ENCODE measurements at regions not wholly inside any gene's neighbourhood (a gene's known extent, or its start where the extent isn't known, plus 50 kb on each side); places are given as distances from the start of the nearest gene placed in this dataset.
A peak's percentile ranks its signal among the peaks of the same experiment; 100 is the strongest.
"Not testable (repeated sequence)": the region's sequence is repeated elsewhere in the genome, so short reads cannot be mapped to it uniquely, and the experiment has no call there.

- no peak for DNase-seq
Measured at GRCh38 chr2:43070030-43070429, 156.4 kb downstream of the ZFP36L2 start.

GRCh38 chr2:43068631-43069517, 157.5 kb downstream of the ZFP36L2 start:
- no peak for DNase-seq

GRCh38 chr2:43068041-43068533, 158.3 kb downstream of the ZFP36L2 start:
- no peak for DNase-seq

- DNase-seq, result no peak
Measured at GRCh38 chr2:43067254-43068040, 159.0 kb downstream of the ZFP36L2 start.

GRCh38 chr2:43066541-43067253, 159.7 kb downstream of the ZFP36L2 start:
- DNase-seq, result not testable (repeated sequence)

- no peak for DNase-seq
Measured at GRCh38 chr2:43065871-43066270, 160.5 kb downstream of the ZFP36L2 start.

- DNase-seq, result no peak
Measured at GRCh38 chr2:43065036-43065435, 161.4 kb downstream of the ZFP36L2 start.

- DNase-seq, result not testable (repeated sequence)
Measured at GRCh38 chr2:43063096-43063495, 163.3 kb downstream of the ZFP36L2 start.

GRCh38 chr2:43062058-43062457, 164.3 kb downstream of the ZFP36L2 start:
- DNase-seq, result no peak

GRCh38 chr2:43060390-43061016, 165.9 kb downstream of the ZFP36L2 start:
- no peak for DNase-seq

- DNase-seq, result peak; percentile 98
Measured at GRCh38 chr2:43059183-43059897, 167.1 kb downstream of the ZFP36L2 start.

GRCh38 chr2:43058726-43059110, 167.7 kb downstream of the ZFP36L2 start:
- DNase-seq, result no peak

- no peak for DNase-seq
Measured at GRCh38 chr2:43057742-43058725, 168.4 kb downstream of the ZFP36L2 start.

- DNase-seq, result no peak
Measured at GRCh38 chr2:43057026-43057741, 169.2 kb downstream of the ZFP36L2 start.

GRCh38 chr2:43055985-43056384, 170.4 kb downstream of the ZFP36L2 start:
- no peak for DNase-seq

GRCh38 chr2:43055086-43055912, 171.1 kb downstream of the ZFP36L2 start:
- DNase-seq, result no peak

GRCh38 chr2:43054367-43054766, 172.0 kb downstream of the ZFP36L2 start:
- DNase-seq, result no peak

GRCh38 chr2:43052944-43053306, 173.5 kb downstream of the ZFP36L2 start:
- DNase-seq, result no peak

Measured in fibroblast of skin of abdomen (primary cell).